ENCODE measurements at regions not wholly inside any gene's neighbourhood (a gene's known extent, or its start where the extent isn't known, plus 50 kb on each side); places are given as distances from the start of the nearest gene placed in this dataset.

DNA sequence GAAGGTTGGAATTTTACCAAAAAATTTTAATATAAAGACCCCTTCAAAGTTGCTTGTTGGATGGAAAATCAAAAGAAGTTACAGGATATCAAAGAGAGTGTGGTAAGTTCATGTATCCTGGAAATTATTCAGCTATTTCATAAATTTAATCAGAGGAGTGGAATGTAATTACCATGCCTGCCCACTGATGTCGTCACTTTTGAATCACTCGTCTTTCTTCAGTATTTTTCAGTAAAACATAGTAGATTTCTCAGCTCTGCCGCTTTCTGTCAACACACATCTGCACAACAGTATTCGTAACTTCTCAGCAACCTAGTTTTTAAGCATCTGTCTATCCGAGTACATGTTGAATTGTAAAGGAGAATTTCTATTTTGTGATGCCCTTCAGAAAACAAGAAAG is 2163.0 kb upstream of the AGA start:
- TF ChIP-seq, protein P1, sequence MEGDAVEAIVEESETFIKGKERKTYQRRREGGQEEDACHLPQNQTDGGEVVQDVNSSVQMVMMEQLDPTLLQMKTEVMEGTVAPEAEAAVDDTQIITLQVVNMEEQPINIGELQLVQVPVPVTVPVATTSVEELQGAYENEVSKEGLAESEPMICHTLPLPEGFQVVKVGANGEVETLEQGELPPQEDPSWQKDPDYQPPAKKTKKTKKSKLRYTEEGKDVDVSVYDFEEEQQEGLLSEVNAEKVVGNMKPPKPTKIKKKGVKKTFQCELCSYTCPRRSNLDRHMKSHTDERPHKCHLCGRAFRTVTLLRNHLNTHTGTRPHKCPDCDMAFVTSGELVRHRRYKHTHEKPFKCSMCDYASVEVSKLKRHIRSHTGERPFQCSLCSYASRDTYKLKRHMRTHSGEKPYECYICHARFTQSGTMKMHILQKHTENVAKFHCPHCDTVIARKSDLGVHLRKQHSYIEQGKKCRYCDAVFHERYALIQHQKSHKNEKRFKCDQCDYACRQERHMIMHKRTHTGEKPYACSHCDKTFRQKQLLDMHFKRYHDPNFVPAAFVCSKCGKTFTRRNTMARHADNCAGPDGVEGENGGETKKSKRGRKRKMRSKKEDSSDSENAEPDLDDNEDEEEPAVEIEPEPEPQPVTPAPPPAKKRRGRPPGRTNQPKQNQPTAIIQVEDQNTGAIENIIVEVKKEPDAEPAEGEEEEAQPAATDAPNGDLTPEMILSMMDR (conservative IDR thresholded peaks at IDR 0.05; ENCODE audit: low read depth, low read length): no peak
- TF ChIP-seq EZH2 (IDR thresholded peaks at IDR 0.05; ENCODE audit: borderline replicate concordance, low read depth, low read length, poor library complexity, severe bottlenecking): no peak
